ENCODE measurements at regions not wholly inside any gene's neighbourhood (a gene's known extent, or its start where the extent isn't known, plus 50 kb on each side); places are given as distances from the start of the nearest gene placed in this dataset.

DNA sequence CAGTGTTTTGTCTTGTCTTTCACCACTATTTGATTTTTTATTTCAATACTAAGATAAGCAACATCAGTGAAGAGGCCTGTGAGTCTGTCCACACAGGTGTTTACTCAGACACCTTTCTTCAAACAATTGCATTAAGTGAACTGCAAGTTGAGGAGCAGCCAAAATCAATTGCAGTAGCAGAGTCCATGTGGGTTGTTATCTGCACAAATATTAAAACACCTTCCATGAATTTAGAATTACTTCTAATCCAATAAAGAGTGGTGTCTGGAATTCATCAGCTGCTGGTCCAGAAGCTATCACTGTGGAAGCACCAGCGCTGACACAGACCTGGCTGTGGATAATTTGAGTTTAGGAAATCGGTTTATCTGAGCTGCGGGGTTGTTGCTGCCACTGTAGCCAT, 83.5 kb upstream of the FAT3 start:
- ChIA-PET CTCF (no interaction called here), POLR2A (ENCODE audit: unreplicated experiment) (no interaction called here)
- no peaks in the 10 kb centered on the region for H3K9me2 ChIP-seq (replicated peaks; ENCODE audit: low read length)
- no peak overlapping the region for H3K27ac ChIP-seq (ENCODE audit: low read length)
- H3F3A ChIP-seq (ENCODE audit: low read length, unreplicated experiment), result no peaks in the 10 kb centered on the region
- ATAC-seq (no peak), DNase-seq (no peak)
- no peaks in the 10 kb centered on the region for H3K27me3 ChIP-seq (ENCODE audit: low read length)
- H3K9ac ChIP-seq (ENCODE audit: low read length), result no peak overlapping the region
- TF ChIP-seq, protein P1, sequence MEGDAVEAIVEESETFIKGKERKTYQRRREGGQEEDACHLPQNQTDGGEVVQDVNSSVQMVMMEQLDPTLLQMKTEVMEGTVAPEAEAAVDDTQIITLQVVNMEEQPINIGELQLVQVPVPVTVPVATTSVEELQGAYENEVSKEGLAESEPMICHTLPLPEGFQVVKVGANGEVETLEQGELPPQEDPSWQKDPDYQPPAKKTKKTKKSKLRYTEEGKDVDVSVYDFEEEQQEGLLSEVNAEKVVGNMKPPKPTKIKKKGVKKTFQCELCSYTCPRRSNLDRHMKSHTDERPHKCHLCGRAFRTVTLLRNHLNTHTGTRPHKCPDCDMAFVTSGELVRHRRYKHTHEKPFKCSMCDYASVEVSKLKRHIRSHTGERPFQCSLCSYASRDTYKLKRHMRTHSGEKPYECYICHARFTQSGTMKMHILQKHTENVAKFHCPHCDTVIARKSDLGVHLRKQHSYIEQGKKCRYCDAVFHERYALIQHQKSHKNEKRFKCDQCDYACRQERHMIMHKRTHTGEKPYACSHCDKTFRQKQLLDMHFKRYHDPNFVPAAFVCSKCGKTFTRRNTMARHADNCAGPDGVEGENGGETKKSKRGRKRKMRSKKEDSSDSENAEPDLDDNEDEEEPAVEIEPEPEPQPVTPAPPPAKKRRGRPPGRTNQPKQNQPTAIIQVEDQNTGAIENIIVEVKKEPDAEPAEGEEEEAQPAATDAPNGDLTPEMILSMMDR (conservative IDR thresholded peaks at IDR 0.05; ENCODE audit: low read depth, low read length), result no peak
- TF ChIP-seq EZH2phosphoT487 (IDR thresholded peaks at IDR 0.05; ENCODE audit: borderline replicate concordance, low read length) (no peak), EZH2 (IDR thresholded peaks at IDR 0.05; ENCODE audit: low read length, unreplicated experiment) (no peak)
- no peak overlapping the region for H2AFZ ChIP-seq (ENCODE audit: low read length)
- no peaks in the 10 kb centered on the region for H4K20me1 ChIP-seq (ENCODE audit: low read length)
- no peak overlapping the region for H3K4me3 ChIP-seq (ENCODE audit: low read length)
- H3K9me3 ChIP-seq (ENCODE audit: low read length), result no peaks in the 10 kb centered on the region; the same call in 1 of the 2 replicates
- H3K36me3 ChIP-seq (ENCODE audit: low read depth, low read length), result no peaks in the 10 kb centered on the region
- intact Hi-C loops (cut with micrococcal nuclease), result no loop called here
- H3K4me1 ChIP-seq (ENCODE audit: insufficient read depth, low read length), result no peaks in the 10 kb centered on the region
- no TSS peak for BruUV-seq (replicated peaks)
- no peak overlapping the region for H3K4me2 ChIP-seq (ENCODE audit: low read length)
- no peaks in the 10 kb centered on the region for H3K79me2 ChIP-seq (ENCODE audit: low read length)

DNA sequence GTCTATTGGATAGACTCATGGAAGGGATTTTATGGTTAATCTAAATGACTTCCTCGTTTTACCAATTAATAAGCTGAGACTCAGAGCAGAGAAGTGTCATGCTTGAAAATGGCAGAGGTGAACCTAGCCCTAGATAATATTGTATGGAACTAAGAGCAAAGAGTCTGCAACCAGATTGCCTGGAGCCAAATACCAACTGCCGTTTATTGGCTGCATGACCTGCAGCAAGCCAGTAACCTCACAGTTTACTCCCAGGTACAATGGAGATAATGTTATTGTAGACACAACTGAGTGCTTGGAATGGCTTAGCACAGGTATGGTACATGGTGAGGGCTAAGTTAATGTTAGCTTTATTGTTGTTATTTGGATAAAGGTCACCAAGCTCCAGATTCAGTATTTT, 84.6 kb upstream of the FAT3 start:
- ChIA-PET POLR2A (ENCODE audit: unreplicated experiment) (no interaction called here), CTCF (no interaction called here)
- Histone ChIP-seq H3K27ac (ENCODE audit: low read length) (no peak overlapping the region), H3K4me1 (ENCODE audit: insufficient read depth, low read length) (no peaks in the 10 kb centered on the region), H3K36me3 (ENCODE audit: low read depth, low read length) (no peaks in the 10 kb centered on the region), H3F3A (ENCODE audit: low read length, unreplicated experiment) (no peaks in the 10 kb centered on the region), H2AFZ (ENCODE audit: low read length) (no peak overlapping the region), H3K9ac (ENCODE audit: low read length) (no peak overlapping the region), H3K79me2 (ENCODE audit: low read length) (no peaks in the 10 kb centered on the region), H3K9me3 (ENCODE audit: low read length) (peaks cover 5% of the 10 kb centered on the region; the same call in 1 of the 2 replicates), H3K4me3 (ENCODE audit: low read length) (no peak overlapping the region), H3K9me2 (replicated peaks; ENCODE audit: low read length) (no peaks in the 10 kb centered on the region), H3K27me3 (ENCODE audit: low read length) (no peaks in the 10 kb centered on the region), H3K4me2 (ENCODE audit: low read length) (no peak overlapping the region), H4K20me1 (ENCODE audit: low read length) (no peaks in the 10 kb centered on the region)
- DNase-seq, result no peak
- no TSS peak for BruUV-seq (replicated peaks)
- intact Hi-C loops (cut with micrococcal nuclease), result no loop called here
- ATAC-seq, result no peak
- TF ChIP-seq, protein P1 (conservative IDR thresholded peaks at IDR 0.05; ENCODE audit: low read depth, low read length), result no peak
- TF ChIP-seq EZH2phosphoT487 (IDR thresholded peaks at IDR 0.05; ENCODE audit: borderline replicate concordance, low read length) (no peak), EZH2 (IDR thresholded peaks at IDR 0.05; ENCODE audit: low read length, unreplicated experiment) (no peak)

DNA sequence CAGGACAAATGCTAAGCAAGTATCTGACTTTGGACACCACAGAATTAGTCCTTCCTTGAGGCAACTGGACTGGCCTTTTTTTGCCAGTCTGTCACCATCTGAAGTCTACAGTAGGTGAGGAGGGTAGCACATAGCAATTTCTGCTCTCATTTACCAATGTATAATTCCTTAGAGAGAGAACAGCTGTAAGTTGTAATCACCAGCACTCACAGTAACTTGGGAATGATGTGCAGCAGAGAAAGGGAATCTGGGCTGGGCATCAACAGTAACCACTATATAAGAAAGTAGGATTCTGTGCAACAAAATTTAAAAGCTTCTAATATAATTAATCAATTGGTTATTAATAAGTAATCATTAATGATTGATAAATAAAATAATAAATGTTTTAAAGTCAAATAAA, 86.3 kb upstream of the FAT3 start:
- Histone ChIP-seq H3F3A (ENCODE audit: low read length, unreplicated experiment) (no peaks in the 10 kb centered on the region), H3K36me3 (ENCODE audit: low read depth, low read length) (no peaks in the 10 kb centered on the region), H3K9me3 (ENCODE audit: low read length) (peaks cover 5% of the 10 kb centered on the region; the same call in 1 of the 2 replicates), H3K27me3 (ENCODE audit: low read length) (no peaks in the 10 kb centered on the region), H3K4me1 (ENCODE audit: insufficient read depth, low read length) (no peaks in the 10 kb centered on the region), H3K4me2 (ENCODE audit: low read length) (no peak overlapping the region), H2AFZ (ENCODE audit: low read length) (no peak overlapping the region), H4K20me1 (ENCODE audit: low read length) (no peaks in the 10 kb centered on the region), H3K4me3 (ENCODE audit: low read length) (no peak overlapping the region), H3K27ac (ENCODE audit: low read length) (no peak overlapping the region), H3K79me2 (ENCODE audit: low read length) (no peaks in the 10 kb centered on the region), H3K9ac (ENCODE audit: low read length) (no peak overlapping the region), H3K9me2 (replicated peaks; ENCODE audit: low read length) (no peaks in the 10 kb centered on the region)
- CTCF ChIA-PET, result no interaction called here
- POLR2A ChIA-PET (ENCODE audit: unreplicated experiment), result no interaction called here
- intact Hi-C loops (cut with micrococcal nuclease), result no loop called here
- DNase-seq, result no peak
- BruUV-seq (replicated peaks), result no TSS peak
- ATAC-seq, result no peak
- no peak for TF ChIP-seq EZH2 (IDR thresholded peaks at IDR 0.05; ENCODE audit: low read length, unreplicated experiment)
- no peak for TF ChIP-seq EZH2phosphoT487 (IDR thresholded peaks at IDR 0.05; ENCODE audit: borderline replicate concordance, low read length)
- TF ChIP-seq, protein P1 (conservative IDR thresholded peaks at IDR 0.05; ENCODE audit: low read depth, low read length), result no peak
